RCC 7860 (cell line): ENCODE measurements at regions not wholly inside any gene's neighbourhood (a gene's known extent, or its start where the extent isn't known, plus 50 kb on each side); places are given as distances from the start of the nearest gene placed in this dataset.

Experiments used
- DNase-seq: peaks from one replicate; pipeline ENCODE4 v3.0.0-alpha.2; 2015; ENCODE audit warnings: low spot score
- FAIRE-seq: peaks from 2 replicates; lab custom pipeline; 2012; peaks lifted over from hg19 to GRCh38; lab: Jason Lieb, UNC

DNA sequence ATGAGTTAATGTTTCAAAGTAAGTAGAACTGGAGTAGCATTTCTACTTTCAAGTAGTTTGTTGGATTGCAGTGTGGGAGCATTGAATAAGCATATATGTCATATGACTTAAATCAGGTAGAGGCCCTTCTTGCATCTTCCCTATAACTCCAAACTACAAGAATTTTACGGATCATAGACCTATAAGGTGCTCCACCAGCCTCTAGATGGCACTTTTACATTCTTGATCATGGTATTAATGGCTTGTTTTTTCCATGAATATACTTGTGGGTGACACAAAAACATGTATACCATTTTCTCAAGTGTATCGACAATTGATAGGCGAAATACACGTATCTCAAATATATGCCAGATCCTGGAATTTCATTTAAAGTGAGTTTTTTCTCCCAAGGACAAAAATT is 311.1 kb downstream of the ZPLD1 start:
- no peak for FAIRE-seq

GRCh38 chr3:102747611-102748010 is 312.8 kb downstream of the ZPLD1 start:
- FAIRE-seq (no peak), DNase-seq (no peak)

More for the DNA sequence above, 311.1 kb downstream of the ZPLD1 start:
- DNase-seq: no peak

- DNase-seq (no peak), FAIRE-seq (no peak)
Measured at GRCh38 chr3:102748646-102749045, 313.8 kb downstream of the ZPLD1 start.

GRCh38 chr3:102750322-102750721 is 315.5 kb downstream of the ZPLD1 start:
- DNase-seq (no peak), FAIRE-seq (no peak)

GRCh38 chr3:102753901-102754300 is 319.1 kb downstream of the ZPLD1 start:
- FAIRE-seq: no peak
- DNase-seq: no peak

GRCh38 chr3:102756706-102757105 is 321.9 kb downstream of the ZPLD1 start:
- FAIRE-seq: no peak
- DNase-seq: no peak

GRCh38 chr3:102757950-102758349 is 323.1 kb downstream of the ZPLD1 start:
- FAIRE-seq (no peak), DNase-seq (no peak)

DNA sequence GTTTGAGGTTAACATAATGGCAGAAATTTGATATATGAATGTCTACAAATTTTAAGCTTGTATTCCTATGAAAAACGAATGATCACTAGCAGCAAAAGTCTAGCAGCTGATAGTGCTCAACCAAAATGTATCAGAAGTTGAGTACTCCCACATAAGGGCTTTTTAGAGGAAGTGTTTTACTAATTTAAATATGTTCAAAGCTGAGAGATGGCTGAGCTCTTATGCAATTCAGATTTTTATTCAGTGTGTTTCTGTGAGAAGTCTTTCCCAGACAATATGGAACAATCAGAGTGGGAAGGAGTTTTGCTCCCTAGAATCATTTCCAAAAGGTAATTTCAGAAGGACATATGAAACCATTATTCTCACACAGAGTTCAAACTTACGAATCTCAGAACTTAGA is 327.0 kb downstream of the ZPLD1 start:
- no peak for FAIRE-seq

DNA sequence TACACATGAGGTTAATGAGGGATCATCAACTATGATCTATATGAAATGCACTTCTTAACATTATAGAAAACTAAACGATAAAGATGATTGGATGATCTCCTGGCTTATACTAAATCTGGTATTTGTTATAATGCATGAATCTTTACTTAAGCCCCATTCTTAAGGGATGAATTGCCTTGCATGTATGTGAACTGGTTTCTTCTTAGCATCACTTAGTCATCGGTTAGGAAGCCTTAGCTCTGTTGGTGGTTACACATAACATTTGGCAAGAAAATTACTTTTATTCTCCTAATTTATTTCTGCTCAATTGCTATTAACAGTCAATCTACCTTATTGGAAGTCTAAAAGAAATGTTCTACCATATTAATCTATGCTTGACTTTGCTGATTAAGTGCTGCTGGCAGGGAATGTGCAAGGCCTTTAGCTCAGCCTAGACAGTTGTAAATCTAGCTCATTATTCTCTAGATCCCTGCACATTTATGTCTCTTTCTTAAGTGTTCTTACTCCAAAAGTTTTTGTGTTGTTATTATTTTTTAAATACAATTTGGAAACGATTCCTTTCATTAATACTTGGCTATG is 356.0 kb downstream of the ZPLD1 start:
- no peak for DNase-seq

More for the DNA sequence above, 327.0 kb downstream of the ZPLD1 start:
- no peak for DNase-seq

GRCh38 chr3:102791641-102792589 is 357.1 kb downstream of the ZPLD1 start:
- no peak for DNase-seq
- no peak for FAIRE-seq

More for the DNA sequence above, 356.0 kb downstream of the ZPLD1 start:
- no peak for FAIRE-seq

DNA sequence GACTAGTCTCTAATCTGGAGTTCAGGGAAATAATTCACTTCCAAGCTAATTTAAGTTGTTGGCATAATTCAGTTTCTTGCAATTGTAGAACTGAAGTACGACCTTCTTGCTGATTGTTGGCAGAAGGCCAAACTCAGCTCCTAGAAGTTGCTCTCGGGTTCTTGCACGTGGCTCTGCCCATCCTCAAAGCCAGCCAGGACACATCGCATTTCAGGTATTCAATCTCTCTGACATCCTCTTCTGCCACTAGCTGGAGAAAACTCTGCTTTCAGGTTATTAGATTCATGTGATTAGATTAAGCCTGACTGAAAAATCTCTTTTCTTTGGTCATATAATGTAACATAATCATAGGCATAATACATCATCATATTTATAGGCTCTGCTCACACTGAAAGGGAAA is 362.0 kb downstream of the ZPLD1 start:
- DNase-seq (no peak), FAIRE-seq (no peak)

DNA sequence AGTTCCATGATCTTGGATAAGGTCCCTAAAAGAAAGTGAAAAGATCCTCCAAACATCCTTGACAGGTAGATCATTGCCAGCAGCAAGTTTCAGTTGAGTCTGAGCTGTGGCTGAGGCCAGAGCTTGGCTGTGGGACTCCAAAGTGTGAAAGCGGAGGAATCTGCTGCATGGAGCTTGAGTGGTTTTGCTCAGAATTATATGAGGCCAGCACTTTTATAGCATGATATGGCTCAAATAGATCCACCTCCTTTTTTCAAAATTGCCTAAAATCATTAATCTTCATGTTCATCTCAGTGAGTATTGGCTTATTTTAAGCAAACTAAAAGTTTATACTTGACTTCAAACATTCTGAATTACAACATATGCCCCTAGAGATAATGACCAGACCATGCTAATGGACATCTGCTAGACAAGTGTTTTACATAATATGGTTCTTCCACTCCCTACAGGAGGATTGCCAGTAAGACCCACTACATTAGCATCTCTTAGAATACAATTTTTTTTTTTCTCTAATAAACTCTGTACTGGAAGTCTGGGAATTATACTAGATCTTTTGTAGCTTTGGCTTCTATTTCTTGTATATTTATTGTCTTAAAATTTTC is 368.1 kb downstream of the ZPLD1 start:
- no peak for FAIRE-seq
- DNase-seq: no peak

DNA sequence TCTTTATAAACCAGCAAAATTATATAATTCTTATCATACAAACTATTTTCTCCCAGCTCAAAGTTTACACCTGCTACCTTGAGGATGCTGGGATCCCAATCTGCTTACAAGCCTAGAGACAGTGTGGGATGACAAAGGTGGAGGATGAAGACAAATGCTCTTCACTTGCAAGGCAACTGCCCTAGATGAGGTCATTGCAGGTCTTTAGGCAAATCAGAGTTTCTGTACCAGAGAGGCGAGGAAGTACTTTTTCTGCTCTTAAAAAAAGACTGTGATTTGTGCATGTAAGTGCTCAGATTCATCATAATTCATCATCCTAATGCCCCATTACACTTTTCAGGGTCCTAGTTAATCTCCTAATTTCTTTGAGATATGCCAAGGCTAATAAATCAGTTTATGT is 376.1 kb downstream of the ZPLD1 start:
- FAIRE-seq: no peak
- DNase-seq: no peak

DNA sequence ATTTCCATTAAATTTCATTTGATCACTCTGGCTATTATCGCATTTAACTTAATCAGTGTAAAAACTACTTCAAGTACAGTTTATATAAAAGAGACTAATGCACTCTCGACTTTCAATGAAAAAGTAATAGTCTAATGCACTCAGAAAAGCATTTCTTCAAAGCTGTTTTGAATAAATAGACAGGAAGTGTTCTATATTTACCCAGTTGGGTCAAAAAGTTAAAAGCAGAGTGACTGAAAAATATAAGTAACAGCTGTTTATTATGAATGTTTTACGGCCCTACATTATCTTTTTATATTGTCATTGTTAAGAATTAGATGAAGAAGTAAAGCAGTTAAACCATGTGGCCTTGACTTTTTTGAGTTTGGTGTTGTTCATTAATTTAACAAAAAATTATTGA is 391.8 kb downstream of the ZPLD1 start:
- DNase-seq (no peak), FAIRE-seq (no peak)

DNA sequence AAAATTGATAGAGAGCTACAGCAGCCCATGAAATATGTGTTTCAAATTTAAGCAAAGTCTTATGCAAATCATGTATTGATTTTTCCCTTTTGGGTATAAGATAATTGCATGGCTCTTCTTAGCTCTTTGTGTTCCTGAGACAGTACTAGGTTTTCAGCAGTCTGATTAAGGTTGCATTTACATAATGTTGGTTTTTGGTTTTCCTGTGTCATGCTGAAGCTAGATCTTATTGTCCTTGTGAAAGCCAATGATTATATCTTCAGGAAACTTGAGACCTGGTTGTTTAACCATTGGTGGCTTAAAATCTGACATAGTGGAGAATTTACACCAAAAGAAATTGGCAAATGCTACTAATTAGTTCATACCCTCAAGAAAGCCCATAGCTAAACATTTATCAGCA is 392.6 kb downstream of the ZPLD1 start:
- DNase-seq (no peak), FAIRE-seq (no peak)

GRCh38 chr3:102830415-102830814 is 395.6 kb downstream of the ZPLD1 start:
- FAIRE-seq (no peak), DNase-seq (no peak)

- FAIRE-seq: no peak
Measured at GRCh38 chr3:102841866-102842265, 407.1 kb downstream of the ZPLD1 start.

DNA sequence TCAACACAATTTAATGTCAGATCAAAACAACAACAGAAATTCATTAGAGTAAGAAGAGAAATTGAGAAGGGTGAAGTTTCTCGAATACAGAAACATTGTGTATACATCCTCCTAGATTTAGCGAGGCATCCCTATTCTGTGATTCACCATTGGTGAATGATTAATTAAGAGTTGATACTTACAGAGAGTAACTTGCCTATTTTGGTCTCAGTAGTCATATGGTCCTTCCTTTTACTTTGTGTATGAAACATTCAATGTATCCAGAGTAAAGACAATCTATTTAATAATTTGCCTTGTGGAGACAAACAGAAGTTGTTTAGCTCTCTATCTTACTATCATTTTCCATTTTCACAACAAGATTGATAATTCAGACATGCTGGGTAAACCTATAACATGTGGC is 432.0 kb downstream of the ZPLD1 start:
- FAIRE-seq (no peak), DNase-seq (peak; percentile 14)

More at GRCh38 chr3:102841866-102842265, 407.1 kb downstream of the ZPLD1 start:
- no peak for DNase-seq

- DNase-seq (no peak), FAIRE-seq (no peak)
Measured at GRCh38 chr3:102883515-102883914, 448.7 kb downstream of the ZPLD1 start.

DNA sequence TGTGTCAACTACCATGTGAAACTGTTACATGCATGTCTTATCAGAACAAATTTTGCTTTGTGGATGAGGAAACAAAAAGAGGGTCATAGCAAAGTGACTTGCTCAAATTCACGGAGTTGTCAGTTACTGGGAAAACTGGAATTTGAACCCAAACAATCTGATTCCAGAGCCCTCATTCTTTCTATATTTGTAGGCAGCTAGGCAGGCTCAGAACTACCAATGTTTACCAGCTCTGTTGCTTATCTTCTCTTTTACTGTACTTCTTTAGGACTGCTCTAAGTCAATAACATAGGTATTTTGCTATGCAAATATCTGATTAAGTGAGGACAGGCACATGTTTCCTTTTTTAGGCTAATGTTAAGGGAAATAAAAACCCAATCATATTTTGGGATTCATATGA is 450.5 kb downstream of the ZPLD1 start:
- DNase-seq (no peak), FAIRE-seq (no peak)

GRCh38 chr3:102887431-102887830 is 452.6 kb downstream of the ZPLD1 start:
- no peak for FAIRE-seq
- DNase-seq: no peak
